GM21723 (cell line): ENCODE measurements at regions not wholly inside any gene's neighbourhood (a gene's known extent, or its start where the extent isn't known, plus 50 kb on each side); places are given as distances from the start of the nearest gene placed in this dataset.

Experiments
- ATAC-seq: cut with Tn5 transposase; IDR thresholded peaks from one replicate; pipeline ENCODE4 v1.9.1; 2021; ENCODE audit warnings: mild to moderate bottlenecking, moderate library complexity; ENCODE audit not compliant: unreplicated experiment

- no peak for ATAC-seq
Observed at GRCh38 chr3:182527745-182528144, 265.6 kb upstream of the ATP11B start.

DNA sequence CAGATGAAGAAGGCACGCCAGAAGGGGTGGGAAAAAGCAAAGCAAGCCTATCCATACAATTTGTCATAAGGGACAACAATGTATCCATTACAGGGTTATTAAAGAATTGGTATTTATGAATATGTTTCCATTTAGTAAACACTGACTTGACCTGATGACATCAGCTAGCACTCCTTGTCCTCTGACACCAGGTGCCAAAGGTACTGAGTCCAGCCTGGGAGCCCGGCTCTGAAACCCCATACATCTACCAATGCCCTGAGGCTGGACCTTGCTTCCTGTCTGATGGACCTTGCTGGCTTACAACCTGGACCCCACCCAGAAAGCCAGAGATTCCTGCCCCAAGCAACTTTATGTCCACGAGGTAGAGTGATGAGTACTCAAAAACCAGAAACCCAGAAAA is 263.0 kb upstream of the ATP11B start:
- no peak for ATAC-seq

DNA sequence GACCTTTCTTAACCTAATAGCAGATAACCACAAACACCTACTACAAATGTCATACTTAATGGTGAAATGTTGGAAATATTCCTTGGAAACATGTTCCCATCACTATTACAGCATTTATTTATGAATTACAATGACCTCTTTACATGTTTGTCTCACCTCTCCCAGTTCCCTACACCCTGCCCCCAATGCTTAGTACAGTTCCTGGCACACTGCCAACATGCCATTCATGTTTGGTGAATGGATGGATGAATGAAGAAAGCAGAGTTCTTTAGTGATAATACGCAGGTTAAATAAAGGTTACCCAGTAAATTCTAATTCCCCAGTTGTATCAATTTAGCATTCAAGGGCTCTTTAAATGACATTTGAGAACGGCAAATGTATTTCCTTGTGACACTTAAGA is 259.9 kb upstream of the ATP11B start:
- no peak for ATAC-seq

DNA sequence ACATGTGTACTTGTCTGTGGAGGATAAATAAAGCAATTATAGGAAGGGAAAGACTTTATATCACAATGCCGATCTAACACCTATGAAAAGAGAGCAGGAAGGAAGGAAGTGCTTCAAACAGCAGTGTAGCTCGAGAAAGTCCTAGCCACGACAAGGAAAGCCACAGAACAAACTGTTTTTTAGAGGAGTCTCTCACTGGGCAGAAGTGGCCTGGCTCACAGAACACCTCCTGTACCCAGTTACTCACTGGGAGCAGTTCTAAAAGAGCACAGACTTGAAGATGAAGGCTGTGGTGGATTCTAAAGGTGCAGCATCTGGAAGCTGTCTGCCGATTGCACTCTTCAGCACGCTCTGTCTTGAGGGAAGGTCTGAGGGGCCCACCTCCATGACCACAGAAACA is 248.8 kb upstream of the ATP11B start:
- ATAC-seq, result no peak

DNA sequence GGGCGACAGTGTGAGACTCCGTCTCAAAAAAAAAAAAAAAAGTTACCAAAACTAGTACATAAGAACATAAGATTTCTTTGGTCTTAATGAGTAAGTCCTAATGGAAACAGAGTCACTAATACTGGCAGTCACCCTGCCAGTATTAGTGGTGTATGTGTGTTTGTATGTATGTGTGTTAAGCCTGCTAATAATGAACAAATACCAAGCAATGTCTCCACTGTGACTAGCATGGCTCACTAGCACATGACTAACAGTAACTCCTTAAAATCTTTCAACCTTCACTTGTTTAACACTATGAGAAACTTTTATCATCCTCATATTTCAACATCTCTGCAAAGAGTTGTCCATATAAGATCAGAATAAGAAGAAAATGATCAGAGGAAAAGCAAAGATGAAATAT is 231.0 kb upstream of the ATP11B start:
- no peak for ATAC-seq

DNA sequence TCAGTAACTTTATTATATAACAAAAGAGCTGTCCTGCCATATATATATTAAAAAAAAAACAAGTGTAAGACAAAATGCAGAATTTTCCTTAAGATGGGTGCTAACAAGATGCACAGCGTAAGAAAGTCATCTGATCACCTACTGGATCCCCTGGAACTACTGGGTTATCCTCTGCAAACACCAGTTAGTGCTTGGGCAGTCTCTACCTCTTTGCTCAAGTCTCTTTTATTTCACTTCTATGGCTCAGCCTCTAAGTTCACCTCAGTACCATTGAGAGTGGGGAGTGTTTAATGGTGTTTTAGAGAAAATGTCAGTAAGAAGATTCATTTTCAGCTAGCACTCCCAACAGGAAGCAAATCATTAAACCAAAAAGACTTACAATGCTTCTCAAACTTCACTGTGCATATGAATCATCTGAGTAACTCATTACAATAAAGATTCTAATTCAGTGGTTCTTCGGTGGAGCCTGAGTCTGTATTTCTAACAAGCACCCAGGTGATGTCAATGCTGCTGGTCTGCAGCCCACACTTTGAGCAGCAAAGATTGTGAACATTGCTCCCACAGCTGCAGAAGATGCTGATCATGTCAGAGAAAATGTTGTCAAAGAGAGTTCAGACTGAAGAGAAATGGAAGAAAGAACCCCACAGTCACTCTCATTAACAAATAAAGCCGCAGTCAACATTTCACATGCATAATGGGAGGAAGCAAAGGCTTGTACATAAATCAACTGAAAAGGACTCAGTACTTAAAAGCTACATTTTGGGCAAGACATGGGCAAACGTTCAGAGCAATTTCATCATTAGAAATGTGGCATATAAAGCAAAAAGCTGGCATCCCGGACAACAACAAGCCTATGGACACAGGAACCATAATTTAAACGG is 227.1 kb upstream of the ATP11B start:
- ATAC-seq, result no peak

- ATAC-seq, result no peak
Observed at GRCh38 chr3:182567700-182568099, 225.6 kb upstream of the ATP11B start.

GRCh38 chr3:182568261-182568660 is 225.0 kb upstream of the ATP11B start:
- ATAC-seq, result no peak

GRCh38 chr3:182568876-182569275 is 224.4 kb upstream of the ATP11B start:
- ATAC-seq, result no peak

- ATAC-seq, result no peak
Observed at GRCh38 chr3:182570946-182571594, 222.2 kb upstream of the ATP11B start.

- no peak for ATAC-seq
Observed at GRCh38 chr3:182575941-182576340, 217.4 kb upstream of the ATP11B start.

DNA sequence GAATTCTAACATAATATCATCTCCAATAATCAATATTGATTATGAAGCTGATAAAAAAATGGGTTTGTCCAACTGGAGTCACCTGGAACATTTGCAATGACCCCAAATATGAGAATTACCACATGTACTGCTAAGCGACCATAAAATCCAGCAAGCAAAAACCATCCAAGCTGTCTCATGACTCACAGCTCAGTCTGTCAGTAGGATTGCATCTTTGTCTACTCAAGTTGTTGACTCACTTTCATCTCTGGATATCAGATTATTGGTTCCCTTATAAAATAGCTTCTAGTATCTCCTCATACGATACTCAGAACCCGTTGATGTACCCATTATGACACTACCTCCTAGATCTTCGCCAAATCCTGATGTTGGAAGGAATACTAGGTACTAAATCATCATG is 209.8 kb upstream of the ATP11B start:
- ATAC-seq, result no peak

DNA sequence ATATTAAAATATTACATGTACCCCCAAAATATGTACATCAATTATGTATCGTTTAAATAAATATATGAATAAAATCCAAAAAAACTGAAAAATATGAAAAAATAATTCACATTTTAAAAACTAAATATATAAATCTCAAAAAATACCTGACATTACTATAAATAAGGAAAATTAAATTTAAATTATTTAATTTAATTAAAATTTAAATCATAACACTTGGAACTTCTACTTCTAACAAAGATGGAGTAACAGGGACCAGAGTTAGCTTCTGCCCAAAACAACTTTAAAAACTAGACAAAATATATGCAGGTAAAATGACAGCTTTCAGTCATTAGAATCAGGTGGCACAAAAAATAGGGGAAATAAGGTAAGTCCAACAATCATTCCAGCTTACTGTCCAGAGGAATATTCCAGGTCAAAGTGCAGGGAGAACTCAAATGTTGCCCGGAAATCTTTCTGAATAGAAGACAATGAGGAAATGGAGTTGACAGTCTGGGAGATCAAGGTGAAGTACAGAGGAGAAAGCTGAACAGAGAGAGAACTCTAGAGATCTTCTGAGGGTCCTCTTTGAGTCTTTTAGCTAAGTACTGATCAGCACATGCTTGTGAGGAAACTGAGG is 207.7 kb upstream of the ATP11B start:
- ATAC-seq, result no peak

GRCh38 chr3:182592747-182593146 is 200.6 kb upstream of the ATP11B start:
- no peak for ATAC-seq

DNA sequence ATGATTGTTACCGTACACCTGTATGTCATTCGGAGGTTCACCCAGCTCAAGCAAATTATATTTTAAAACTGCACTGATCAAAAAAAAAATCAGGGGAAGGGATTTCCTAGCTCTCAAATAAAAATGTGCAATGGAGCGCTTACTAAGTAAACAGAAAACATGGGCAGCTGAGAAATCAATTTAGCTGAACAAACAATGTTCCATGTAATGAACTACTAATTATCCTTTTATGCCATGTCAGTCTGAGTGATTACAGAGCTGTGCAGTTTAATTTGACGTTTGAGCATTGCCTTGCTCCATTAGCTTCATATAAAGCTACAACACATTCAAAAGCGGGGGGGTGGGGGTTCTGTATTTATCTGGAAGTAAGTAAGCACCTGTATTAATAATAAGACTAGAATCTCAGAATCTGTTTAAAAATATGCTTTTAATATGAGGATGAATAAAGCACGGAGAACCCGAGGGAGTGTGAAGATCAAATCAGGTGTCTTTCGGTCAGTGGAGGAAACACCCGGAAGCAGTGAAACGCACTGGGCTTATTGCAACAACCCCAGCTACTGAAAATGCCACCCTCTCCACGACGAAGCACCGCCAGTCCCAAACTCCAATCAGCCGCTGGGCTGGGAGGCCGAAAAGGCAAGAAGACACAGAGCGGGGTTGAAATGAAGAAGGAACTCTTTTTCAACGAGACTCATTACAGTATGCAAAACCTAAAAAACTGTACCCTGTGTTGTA is 196.5 kb upstream of the ATP11B start:
- no peak for ATAC-seq

DNA sequence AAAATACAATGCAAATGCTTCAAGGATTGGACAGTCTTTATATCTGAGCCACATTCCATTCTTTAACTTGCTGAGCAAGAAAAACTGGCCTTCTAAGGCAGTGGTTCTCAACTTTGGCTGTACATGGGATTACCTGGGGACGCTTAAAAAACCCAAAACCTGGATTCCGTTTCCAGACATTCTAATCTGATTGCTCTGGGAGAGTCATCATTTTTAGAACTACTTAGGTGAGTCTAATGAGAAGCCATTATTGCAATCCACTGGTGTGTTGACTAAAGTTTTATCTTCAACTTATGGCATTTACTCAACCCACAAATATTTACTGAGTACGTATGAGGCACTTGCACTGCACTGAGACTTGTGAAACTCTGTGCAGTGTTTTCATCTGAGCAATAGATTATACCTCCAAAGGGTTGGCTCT is 195.7 kb upstream of the ATP11B start:
- ATAC-seq, result no peak

- ATAC-seq, result no peak
Observed at GRCh38 chr3:182601597-182601996, 191.7 kb upstream of the ATP11B start.

DNA sequence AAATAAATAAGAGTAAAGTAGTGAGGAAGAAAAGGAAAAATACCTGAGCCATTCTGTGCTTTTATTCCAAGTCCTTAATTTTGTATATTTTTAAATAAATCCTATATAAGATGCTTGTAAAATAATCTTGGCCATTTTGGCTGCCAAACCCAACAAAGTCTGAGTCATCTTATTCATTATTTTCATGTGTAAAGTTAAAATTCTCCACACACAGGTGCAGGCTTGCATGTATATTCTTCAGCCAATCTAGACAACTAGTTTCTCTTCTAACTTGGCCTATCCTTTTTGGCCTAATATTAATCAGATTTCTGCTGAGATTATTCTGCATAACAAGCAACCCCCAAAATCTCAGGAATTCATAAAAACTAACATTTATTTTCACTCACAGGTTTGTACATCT is 189.8 kb upstream of the ATP11B start:
- no peak for ATAC-seq

GRCh38 chr3:182605882-182606611 is 187.3 kb upstream of the ATP11B start:
- ATAC-seq, result no peak

- ATAC-seq, result no peak
Observed at GRCh38 chr3:182606905-182607504, 186.3 kb upstream of the ATP11B start.
